ENCODE measurements at regions not wholly inside any gene's neighbourhood (a gene's known extent, or its start where the extent isn't known, plus 50 kb on each side); places are given as distances from the start of the nearest gene placed in this dataset.

DNA sequence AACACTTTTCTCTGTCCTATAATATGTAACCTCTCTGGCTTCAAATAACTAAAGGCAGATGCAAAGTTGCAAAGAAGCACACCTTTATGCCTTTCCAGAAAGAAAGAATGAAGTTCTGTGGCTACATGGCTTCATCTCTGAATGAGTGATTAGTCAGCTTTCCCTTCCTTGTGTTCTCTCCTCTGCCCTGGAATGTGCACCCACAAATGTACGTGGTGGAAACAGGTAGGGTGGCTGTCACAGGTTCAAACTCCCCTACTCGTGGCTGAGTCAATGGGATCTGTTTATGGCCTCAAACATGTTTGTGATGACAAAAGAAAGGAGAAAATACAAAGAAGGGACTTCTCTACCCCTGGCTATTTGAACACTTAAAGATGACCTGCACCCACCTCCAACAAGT lies 55.5 kb upstream of the ACVR2A start (continued):
- TF ChIP-seq ZNF462 (CRISPR knock-in tag; IDR thresholded peaks at IDR 0.05): no peak
- no peak for TF ChIP-seq EZH2 (IDR thresholded peaks at IDR 0.05; ENCODE audit: low read depth, unreplicated experiment)
- TF ChIP-seq, protein P1, sequence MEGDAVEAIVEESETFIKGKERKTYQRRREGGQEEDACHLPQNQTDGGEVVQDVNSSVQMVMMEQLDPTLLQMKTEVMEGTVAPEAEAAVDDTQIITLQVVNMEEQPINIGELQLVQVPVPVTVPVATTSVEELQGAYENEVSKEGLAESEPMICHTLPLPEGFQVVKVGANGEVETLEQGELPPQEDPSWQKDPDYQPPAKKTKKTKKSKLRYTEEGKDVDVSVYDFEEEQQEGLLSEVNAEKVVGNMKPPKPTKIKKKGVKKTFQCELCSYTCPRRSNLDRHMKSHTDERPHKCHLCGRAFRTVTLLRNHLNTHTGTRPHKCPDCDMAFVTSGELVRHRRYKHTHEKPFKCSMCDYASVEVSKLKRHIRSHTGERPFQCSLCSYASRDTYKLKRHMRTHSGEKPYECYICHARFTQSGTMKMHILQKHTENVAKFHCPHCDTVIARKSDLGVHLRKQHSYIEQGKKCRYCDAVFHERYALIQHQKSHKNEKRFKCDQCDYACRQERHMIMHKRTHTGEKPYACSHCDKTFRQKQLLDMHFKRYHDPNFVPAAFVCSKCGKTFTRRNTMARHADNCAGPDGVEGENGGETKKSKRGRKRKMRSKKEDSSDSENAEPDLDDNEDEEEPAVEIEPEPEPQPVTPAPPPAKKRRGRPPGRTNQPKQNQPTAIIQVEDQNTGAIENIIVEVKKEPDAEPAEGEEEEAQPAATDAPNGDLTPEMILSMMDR (conservative IDR thresholded peaks at IDR 0.05; ENCODE audit: low read depth in 2 of 2): no peak
- no peak for TF ChIP-seq NANOG (IDR thresholded peaks at IDR 0.05; ENCODE audit: borderline replicate concordance)
- no peak for TF ChIP-seq ZNF114 (CRISPR knock-in tag; IDR thresholded peaks at IDR 0.05)
- no peak for TF ChIP-seq CREB1 (CRISPR knock-in tag; IDR thresholded peaks at IDR 0.05; ENCODE audit: low read depth)

DNA sequence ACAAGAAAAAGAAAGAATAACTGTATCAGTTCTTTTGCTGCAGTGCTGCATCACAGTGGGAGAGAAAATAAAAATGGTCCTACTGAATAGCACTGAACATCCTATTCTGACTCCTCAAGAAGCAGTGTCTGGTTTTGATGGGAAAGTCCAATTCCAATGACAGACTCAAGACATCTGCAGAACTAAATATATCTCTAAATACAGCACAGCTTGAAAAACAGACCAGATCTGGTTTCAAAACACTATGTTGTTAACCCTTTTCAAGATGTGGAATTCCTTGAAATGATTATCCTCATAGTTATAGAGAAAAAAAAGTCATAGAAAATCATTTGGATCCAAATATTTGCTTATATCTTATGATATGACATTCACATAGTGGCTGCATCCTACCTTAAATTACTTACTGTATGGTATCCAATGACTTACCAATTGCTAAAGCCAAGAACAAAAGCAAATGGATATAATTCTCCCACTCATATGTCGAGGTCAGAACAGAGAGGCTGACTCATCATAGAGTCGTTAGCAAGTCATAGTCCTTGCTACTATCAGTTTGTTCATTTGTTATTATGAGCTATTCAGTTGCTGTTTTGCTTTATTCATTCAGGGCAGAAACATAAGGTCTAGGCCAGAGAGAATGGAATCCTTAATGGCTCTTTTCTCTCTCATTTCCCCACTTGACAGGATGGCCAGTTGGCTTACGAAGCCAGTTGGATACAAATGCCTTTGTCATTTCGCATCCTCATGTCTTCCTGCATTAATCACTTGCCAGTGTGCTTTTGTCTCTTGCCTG lies 62.5 kb upstream of the ACVR2A start:
- H3F3A ChIP-seq (replicated peaks; ENCODE audit: low read depth): no peaks in the 10 kb centered on the region
- peaks cover 6% of the 10 kb centered on the region; the same call in 1 of the 2 replicates for H3K4me1 ChIP-seq (ENCODE audit: insufficient read depth)
- H3K27me3 ChIP-seq (ENCODE audit: insufficient read depth): no peaks in the 10 kb centered on the region
- H3K4me3 Mint-ChIP-seq: no peak overlapping the region
- H2AFZ ChIP-seq: peak overlapping the region; percentile 61; the same call in 1 of the 2 replicates
- H3K4me2 ChIP-seq: no peak overlapping the region
- H3K4me1 Mint-ChIP-seq: peaks cover 7% of the 10 kb centered on the region; the same call in 2 of the 3 replicates
- peak overlapping the region; percentile 1; the same call in 1 of the 2 replicates for H3K27ac Mint-ChIP-seq
- H3K79me2 ChIP-seq (replicated peaks; ENCODE audit: insufficient read depth): no peaks in the 10 kb centered on the region
- DNase-seq (ENCODE audit: low spot score): peak; percentile 6
- no peaks in the 10 kb centered on the region for H3K36me3 Mint-ChIP-seq (ENCODE audit: low read depth)
- no peaks in the 10 kb centered on the region for H3K36me3 ChIP-seq (ENCODE audit: insufficient read depth)
- H4K20me1 ChIP-seq (replicated peaks; ENCODE audit: insufficient read depth): no peaks in the 10 kb centered on the region
- H3K4me3 ChIP-seq: no peak overlapping the region
- H3K9me2 ChIP-seq (ENCODE audit: insufficient read depth): no peaks in the 10 kb centered on the region
- no peaks in the 10 kb centered on the region for H3K27me3 Mint-ChIP-seq (ENCODE audit: insufficient read depth, low read depth, poor library complexity)
- H3K9me3 Mint-ChIP-seq: no peaks in the 10 kb centered on the region
- ATAC-seq: no peak
- no peak overlapping the region for H3K27ac ChIP-seq (ENCODE audit: low read depth)
- TF ChIP-seq STAT1 (IDR thresholded peaks at IDR 0.05; ENCODE audit: unreplicated experiment) (no peak), EZH2phosphoT487 (IDR thresholded peaks at IDR 0.05; ENCODE audit: unreplicated experiment) (no peak), NANOG (IDR thresholded peaks at IDR 0.05; ENCODE audit: borderline replicate concordance) (no peak), JUNB (IDR thresholded peaks at IDR 0.05; ENCODE audit: unreplicated experiment) (no peak)

All from GM23338 (cell line).